Gastrocnemius medialis (tissue), 4 donors: ENCODE measurements at regions not wholly inside any gene's neighbourhood (a gene's known extent, or its start where the extent isn't known, plus 50 kb on each side); places are given as distances from the start of the nearest gene placed in this dataset.

Experiments
- POLR2A ChIP-seq, 2 donors: fragments of 450-650 bp; IDR thresholded peaks; one replicate each; pipeline ENCODE4 v1.6.1; 2017; ENCODE audit warnings: antibody characterized with exemption in 2 of 2, mild to moderate bottlenecking in 2 of 2, moderate library complexity in 2 of 2
- TF ChIP-seq, protein P1 (sequence below), 5 experiments: fragments of 450-650 bp in 3 of 5; fragments of 200-600 bp in 2 of 5; sonication (generic) in 2 of 5; IDR thresholded peaks in 4 of 5; conservative IDR thresholded peaks in 1 of 5; 1 replicate in 4 of 5; 2 replicates in 1 of 5; pipeline ENCODE4 v1.5.1; 2016 to 2019; ENCODE audit warnings: antibody characterized with exemption in 5 of 5, mild to moderate bottlenecking in 3 of 5, moderate library complexity in 3 of 5

DNA sequence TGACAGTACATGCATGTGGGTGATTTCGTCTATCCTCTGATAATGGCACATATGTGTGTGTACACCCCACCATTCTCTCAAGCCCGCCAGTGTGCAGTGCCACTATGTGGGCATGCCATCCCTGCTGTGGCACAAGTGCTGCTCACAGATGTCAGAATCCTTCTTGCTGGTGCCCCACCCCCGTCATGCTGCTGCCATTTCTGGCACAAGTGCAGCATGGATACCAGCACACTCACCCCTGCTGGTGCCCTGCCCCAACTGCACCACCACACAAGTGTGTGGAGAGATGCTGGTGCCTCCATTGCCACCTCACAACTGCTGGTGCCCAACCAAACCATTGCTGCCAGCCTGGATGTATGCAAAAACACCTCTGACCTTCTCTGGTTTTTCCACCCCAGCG, 1133.8 kb downstream of the TECRL start:
- TF ChIP-seq, protein P1, sequence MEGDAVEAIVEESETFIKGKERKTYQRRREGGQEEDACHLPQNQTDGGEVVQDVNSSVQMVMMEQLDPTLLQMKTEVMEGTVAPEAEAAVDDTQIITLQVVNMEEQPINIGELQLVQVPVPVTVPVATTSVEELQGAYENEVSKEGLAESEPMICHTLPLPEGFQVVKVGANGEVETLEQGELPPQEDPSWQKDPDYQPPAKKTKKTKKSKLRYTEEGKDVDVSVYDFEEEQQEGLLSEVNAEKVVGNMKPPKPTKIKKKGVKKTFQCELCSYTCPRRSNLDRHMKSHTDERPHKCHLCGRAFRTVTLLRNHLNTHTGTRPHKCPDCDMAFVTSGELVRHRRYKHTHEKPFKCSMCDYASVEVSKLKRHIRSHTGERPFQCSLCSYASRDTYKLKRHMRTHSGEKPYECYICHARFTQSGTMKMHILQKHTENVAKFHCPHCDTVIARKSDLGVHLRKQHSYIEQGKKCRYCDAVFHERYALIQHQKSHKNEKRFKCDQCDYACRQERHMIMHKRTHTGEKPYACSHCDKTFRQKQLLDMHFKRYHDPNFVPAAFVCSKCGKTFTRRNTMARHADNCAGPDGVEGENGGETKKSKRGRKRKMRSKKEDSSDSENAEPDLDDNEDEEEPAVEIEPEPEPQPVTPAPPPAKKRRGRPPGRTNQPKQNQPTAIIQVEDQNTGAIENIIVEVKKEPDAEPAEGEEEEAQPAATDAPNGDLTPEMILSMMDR (IDR thresholded peaks at IDR 0.05 in 4 of 5, conservative IDR thresholded peaks at IDR 0.05 in 1 of 5) = no peak
- no peak for TF ChIP-seq POLR2A (IDR thresholded peaks at IDR 0.05)
